Fibroblast of skin of left biceps (primary cell): ENCODE measurements at regions not wholly inside any gene's neighbourhood (a gene's known extent, or its start where the extent isn't known, plus 50 kb on each side); places are given as distances from the start of the nearest gene placed in this dataset.

Experiments
- DNase-seq, 2 experiments: peaks; one replicate each; pipeline ENCODE4 v3.0.0-alpha.2; 2013; ENCODE audit warnings: low read depth in 2 of 2

DNA sequence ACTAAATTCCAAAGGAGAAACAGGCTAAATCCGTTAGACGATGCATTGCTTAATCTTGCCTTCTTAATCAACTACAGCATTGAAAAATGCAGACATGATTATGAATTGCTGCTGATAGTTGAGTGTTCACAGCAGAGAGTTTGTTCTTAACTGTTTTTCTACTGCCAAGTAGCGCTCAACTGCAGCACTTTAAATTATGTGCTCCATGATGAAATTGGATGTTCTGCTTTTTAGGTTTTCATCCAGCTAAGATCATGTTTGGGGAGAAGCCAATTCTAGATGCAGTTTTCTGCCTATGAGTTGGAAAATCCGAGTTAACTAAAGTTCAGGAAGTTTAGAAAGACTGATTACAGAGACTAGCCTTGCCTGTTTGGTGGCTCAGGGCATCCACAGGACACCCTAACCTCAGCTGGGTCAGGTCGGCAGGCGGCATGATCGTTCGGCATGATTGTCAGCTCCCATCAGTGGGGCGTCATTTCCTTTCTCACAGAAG lies 119.4 kb upstream of the PIEZO2 start:
- DNase-seq, result peak; percentile 90 to 91

DNA sequence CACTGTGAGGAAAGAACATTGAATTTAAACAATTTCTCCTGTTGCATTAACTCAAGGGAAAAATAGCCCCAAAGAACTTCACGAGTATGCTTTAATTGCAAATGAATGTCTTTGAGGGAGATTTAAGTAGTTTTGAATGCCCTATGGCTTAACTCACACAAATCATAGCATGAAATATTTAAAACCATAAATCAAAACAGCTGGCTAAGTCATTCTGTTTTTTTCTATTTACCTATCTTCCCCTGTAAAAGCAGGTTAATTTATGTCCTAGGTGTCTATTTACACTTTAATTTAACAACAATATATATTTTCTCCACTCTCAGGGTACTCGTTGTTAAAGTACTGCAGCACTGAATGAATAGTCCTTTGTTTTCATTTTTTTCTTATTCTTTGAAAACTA lies 118.8 kb upstream of the PIEZO2 start:
- no peak for DNase-seq

DNA sequence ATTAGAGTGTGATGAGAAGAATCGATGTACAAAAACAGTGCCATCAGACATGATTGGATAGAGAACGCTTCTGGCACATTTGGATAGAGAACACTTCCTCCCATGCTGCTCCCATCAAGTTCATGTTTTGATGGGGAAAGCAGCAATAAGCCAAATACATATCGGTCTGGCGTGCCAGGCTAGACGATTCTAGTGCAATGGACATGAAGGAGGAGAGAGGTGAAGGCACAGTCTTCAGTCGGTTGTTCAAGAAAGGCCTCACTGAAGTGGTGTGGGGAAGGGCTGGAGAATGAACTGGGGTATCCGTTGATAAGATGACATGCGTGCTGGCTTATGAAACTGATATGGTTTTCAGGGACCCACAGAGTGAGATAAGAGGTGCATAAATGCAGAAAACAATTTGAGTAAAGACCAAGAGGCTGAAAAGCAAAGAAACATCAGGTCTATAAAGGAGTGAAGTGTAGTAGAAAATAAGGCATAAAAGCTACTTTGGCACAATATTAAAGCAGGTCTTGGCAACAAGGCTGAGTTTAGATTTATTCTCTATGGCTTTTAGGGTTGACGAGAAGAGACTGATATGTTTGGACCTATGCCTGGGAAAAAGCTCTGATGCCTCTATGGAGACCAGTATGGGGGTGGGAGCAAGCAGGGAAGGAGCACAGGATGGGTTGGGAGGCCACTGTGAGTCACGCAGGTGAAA lies 117.6 kb upstream of the PIEZO2 start:
- no peak for DNase-seq

DNA sequence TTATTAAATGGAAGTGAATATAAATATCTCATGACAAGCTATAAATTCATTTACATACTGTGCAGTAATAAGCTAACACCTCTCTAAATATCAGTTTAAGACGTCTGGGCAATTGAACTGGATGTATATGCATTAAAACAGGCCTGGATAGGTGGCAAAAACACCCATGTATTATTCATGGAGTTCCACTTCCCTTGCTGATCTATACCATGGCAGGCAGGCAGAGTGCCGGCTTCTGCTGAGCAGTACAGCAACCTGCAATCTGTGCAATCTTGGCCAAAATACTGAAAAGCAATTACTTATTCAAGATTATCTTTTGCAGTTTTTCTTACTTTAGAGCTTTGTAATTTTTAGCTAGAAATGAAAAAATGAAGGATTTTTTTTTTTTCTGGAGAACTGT lies 112.1 kb upstream of the PIEZO2 start:
- no peak for DNase-seq

DNA sequence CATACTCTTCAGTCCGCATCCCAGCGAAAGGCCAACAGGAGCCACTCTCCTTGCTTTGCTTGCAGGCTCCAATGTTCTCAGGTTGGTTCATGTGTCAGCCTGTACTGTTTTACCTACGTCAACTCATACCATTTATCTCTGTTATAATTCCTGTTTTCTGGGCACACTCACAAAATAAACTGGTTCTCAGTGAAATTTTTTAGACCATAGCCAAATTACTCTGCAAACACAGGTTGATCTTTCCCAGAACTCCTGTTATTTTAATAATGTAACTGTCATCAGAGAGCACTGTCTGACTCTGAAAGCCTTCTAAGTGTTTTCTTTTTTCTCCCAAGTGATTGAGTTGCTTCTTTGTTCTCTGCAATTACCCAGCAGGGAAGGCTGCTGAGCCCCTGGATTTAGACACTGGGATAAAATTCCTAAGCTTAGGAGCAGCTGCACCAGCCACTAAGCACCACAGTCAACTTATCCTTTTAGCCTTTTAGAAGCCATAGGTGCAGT lies 111.6 kb upstream of the PIEZO2 start:
- DNase-seq, result no peak

DNA sequence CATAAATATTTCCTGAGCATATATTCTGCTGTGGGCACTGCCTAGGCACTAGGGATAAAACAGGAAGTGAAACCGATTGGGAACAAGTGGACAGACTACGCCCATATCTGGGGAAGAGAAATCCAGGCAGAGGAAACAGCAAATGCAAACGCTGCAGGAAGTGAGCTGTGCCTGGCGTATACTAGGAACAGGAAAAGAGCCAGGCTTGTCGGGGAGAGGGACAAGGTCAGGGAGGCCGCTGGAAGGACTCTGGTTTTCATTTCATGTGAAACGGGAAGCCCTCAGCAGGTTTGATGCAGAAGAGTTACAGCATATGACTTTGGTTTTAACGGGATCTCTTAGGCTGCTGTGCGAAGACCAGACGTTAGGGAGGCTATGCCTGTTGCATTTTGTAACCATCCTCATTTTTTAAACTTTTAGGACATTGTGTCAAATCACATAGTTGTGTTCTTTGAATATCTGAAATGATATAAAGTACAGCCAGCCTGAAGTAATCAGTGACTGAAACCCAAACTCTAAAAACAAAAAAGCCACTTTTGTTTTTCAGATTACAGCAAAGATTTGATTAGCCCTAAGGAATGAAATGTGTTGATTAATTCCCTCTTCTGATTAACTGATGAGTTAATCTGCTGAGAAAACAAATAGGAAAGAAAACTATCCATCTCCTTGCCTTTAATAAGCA lies 110.2 kb upstream of the PIEZO2 start:
- no peak for DNase-seq

DNA sequence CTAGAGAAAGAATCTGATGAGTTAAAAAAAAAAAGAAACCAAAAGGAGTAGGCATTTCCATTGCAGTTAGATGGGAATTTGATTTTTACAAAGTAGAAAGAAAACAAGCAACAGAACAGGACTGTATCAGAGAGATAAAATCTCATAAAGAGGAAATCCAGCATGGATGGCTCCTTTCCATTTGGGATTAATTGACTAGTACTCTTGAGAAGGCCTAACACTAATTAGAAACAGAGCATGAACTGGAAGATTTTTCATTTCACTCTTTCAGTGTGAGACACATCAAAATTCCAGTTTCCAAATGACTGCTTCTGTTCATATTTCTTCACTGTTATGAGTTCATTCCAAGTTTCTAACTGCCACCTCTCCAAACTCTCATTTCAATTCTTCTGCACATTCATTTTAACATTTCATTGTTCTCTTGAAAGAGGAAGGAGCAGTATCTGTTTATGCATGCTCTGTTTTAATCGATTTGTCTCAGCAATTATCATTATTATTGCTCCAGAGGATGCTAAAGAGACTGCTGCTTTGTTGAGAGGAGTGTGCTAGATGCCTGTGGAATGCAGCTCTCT lies 108.8 kb upstream of the PIEZO2 start:
- DNase-seq, result peak; percentile 80

DNA sequence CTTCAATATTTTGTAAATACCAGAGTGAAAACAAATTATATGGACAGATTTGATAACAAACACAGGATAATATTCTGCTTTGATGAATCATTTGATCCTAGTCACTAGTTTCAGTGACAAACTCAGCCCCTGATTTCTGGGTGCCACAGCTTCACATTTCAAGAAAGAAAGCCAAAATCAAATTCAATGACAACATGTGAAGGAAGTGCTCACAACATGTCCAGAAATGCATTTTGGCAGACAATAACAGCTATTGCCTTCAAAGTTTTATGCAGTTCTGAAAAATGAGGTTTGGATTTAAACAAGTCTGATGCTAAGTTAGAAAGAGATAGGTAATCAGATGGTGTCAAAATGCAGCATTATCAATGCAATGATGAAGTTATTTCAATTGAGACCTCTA lies 106.9 kb upstream of the PIEZO2 start:
- no peak for DNase-seq

DNA sequence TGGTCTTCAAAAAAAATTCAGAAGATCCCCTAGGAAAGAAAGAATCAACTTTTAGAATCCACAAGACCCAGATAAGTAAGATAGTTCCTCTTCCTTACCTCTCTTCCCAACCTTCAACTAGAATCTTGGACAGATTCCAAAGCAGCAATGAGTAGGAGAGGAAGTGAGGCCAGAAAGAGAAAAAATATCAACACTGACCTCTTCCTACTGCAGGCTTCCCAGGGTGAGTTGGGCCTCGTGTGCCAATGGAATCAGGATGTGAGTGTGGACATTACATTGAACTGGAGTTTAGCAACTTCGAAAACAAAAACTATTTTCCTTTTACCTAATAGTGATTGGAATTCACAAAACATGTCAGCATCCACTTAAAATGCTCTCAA lies 102.5 kb upstream of the PIEZO2 start:
- no peak for DNase-seq

DNA sequence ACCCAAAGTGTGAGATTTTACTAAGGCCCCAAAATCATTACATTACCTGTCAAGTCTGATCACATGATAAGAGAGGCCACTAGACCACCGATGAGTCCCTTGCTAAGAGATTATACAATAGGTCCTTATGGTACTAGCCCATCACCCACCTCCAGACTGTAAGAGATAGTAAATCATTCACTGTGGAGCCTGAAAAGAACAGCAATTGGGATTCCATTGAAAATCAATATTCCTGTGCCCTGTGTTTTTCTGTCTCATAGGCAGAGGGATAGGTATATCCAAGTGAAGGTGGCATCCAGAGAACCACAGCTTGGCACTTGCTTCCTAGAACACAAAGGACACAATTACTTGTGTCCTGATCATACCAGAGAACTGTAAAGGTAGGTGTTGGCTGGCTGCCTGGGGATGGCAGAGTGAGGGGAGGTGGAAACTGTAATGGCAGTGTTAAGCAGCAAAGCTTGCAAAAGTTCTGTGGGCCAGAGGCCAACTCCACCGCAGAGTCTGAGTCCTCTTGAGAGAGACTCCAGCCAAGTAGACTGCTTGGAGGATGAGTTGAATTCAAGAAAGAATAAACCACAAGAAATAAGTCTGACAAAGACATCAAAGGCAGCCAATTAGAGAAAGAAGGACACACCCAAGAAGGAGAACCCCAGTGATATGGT lies 102.0 kb upstream of the PIEZO2 start:
- no peak for DNase-seq

DNA sequence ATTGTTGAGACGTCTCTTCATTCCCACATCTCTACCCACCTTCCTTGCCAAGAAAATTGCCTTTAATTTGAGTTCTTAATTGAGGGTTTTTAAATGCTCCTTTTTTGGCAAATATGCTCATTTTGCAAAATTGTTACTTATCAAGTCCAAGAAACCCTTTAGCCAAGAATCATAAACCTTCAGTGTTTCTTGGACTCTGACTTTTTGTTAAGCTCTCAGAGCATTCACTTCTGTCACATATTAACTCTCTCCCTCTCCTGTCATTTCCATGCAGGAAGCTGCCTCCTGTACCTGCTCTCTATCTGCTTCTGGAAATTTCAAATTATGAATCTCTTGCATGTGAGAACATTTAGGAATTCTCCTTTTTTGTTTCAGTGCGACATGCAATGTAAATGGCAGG lies 100.0 kb upstream of the PIEZO2 start:
- DNase-seq, result no peak

DNA sequence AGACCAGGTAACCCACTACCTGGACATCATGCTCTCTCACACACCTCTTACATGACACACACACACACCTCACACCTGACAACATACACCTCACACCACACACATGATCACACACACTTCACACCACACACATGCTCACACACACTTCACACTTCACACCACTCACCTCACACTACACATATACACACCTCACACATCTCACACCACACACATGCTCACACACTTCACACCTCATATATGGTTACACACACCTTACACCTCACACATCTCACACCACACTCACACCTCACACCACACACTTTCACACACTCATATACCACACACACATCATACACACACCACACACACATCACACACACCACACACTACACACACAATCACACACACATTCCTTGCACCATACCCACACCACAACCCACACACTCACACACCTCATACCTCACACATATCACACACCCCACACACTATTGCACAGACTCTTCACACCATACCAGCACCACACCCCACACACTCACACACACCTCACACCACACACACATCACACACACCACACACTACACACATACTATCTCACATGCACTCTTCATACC lies 98.1 kb upstream of the PIEZO2 start:
- DNase-seq, result no peak

DNA sequence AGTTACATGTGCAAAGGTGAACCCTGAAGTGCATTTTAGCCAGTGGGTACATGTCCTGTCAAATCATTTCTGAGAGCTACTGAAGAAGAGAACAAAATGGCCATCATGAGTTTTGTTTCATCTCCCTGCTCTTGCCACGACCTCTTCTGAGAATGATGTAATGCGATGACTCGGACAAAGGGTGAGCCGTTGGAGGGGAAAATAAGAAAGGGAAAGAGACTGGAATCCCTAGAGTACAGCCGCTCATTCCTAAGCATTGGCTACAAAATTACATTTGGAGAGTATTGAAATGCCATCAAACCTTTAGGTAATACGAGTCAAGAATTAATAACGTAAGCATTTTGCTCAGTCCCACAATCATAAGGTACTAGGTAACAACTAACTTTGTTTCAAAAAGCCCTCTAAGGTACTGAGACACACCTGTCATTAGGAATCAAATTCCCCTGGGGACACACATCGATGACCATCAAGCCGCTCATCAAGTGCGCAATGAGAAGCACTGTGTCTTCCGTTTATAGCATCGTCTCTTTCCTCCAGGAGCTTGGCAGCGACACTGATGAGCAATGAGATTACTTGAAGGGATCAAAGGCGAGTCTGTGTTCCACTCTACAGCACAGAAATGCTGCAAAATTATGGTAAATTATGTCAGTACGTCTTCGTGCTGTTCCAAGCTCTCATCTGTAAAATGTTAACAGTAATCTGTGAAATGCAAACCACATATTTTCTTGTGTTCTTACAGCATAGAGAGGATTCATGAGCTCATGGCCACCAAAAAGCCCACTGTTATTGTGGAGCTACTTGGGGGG lies 97.3 kb upstream of the PIEZO2 start:
- peak; percentile 80 to 83 for DNase-seq

DNA sequence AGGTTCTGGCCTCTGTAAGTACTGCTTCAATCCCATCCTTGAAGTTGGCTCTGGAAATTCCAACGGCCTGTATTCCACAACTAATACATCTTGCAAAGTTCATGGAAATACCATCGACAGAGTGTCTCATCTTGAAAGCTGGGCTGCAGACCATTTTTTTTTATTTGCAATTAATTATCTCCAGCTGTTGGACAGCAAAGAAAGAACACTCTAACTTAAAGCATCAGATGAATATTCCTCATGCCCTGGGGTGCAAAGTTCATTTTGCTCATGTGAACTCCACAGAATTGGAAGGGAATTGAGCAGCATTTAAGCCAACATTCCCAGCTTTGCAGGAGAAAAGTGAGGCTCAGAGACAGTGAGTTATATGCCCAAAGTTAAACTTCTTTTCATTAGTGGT lies 96.5 kb upstream of the PIEZO2 start:
- DNase-seq, result peak; percentile 69 to 82

DNA sequence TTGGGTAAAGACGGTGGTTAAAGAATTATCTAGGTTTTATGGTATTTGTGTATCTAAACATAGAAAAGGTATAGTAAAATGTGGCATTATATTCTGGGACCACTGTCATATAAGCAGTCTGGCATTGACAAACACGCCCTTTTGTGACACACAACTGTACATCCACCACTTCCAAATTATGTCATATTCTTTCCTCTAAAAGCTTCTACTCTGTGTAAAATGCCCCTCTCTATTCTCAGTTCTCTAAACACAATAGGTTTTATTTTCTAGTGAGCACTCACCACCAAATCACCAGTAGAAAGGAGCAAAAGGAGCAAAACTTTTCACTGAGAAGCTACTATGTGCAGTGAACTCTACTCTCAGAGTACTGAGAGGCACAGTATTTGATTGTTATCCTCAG lies 88.1 kb upstream of the PIEZO2 start:
- no peak for DNase-seq

DNA sequence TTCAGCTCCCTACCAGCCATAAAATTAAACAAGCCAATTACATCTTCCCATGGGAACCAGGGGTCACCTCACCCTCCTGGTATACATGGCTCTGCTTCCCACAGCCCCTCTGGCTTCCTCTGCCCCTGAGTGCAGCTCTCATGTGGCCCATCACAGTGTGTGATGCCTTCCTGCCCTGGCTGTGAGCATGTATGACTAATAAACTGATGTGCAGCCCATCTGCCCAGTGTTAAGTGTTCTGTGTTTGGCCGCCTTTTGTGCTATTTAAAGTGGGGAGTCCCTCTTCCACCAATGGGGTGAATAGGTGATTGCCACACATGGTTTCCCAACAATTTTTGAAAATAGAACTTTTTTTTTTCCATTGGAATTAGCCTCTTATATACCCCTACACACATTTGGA lies 87.7 kb upstream of the PIEZO2 start:
- no peak for DNase-seq

DNA sequence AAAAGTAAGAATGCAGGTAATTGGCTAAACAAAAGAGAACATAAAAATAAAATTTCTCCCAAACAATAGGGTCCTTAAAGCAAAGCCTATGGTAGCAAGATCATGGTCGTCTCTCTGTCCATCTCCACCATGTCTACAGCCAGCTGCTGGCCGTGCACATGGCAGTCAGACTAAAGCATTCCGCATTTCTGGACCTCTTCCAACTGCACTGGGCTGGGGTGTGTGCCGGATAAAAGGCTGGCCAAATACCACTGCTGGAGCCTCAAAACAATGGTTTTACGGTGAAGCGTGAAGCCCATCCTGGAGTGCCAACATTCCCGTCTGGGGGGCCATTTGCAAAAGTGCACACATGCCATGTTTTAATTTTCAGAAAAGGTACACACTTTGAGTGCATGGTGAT lies 74.8 kb upstream of the PIEZO2 start:
- no peak for DNase-seq

DNA sequence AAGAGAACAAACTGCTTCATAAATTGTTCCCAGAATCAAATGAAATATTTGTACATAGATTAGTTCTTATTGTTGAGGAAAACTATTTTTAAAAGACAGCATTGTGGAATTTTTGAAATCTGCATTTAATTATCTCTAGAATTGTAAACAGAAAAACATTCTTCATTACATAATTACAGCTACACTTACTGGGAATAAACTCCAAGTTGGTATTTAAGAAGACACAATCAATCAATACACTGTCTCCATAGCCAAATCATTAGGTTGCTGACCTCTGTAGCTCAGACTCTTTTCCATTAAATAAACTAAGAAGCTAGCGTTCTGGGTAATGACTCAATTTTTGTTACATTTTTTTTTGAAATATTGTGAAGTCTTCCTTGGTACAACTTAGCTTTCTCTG lies 70.2 kb upstream of the PIEZO2 start:
- peak; percentile 7 to 11 for DNase-seq

DNA sequence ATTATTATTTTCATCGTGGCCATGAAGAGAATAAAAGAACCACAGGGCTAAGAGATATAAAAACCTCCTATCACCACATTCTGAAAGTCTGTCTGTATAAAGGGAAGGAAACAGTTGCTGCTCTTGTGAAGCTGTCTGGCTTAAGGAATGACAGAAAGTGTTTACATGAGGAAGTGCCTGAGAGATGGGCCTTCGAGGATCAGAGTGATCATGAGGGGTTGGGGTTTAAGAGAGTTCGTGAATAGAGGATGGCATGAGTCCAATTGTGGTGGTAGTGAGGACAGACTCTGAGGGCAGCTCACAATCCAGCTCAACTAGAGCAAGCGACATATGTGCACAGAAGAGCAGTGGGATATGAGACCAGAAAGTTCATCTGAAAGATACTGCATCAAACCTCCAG lies 65.8 kb upstream of the PIEZO2 start:
- DNase-seq, result no peak

DNA sequence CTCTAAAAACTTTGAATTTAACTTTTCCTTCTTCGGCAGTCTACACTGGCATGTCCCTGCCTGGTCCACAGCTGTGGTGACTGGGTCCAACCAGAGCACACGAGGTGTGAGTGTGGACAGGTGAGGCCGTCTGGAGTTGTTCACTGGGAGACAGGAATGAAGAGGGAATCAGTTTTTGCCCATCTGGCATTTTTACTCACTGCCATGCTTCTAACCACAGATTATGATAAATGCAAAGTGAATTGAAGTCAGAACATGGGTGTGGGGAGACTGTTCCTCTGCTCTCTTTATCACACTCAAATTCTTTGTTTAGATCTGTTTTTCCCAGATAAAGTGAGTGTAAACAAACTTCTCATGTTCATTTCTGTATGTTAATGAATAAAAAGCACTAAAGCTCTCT lies 54.7 kb upstream of the PIEZO2 start:
- no peak for DNase-seq

DNA sequence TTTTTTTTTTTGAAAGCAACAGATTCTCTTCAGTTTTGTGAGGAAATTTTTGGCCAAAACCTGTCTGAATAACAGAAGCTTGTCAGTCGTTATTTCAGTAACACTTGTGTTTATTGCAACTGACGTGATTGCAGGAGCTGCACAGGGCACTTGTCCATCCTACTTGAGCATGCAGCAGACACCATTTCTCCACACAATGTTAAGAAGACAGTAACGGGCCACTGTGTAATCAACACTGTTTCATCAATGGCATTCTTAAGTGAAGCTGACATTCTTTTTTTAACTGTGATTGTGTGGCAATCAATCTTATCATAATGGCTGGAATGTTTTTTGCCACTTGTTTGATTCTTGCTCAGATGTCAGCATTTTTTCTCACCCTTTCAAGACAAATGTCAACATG lies 50.1 kb upstream of the PIEZO2 start:
- DNase-seq, result no peak
